Naive B cell (primary cell): ENCODE measurements at regions not wholly inside any gene's neighbourhood (a gene's known extent, or its start where the extent isn't known, plus 50 kb on each side); places are given as distances from the start of the nearest gene placed in this dataset.

Experiments
- ATAC-seq, 2 donors: fragments of 150-1000 bp; cut with Tn5 transposase; 2 replicates each; pipeline ENCODE4 v1.10.0; 2021; ENCODE audit warnings: low read depth in 2 of 2, mild to moderate bottlenecking in 2 of 2, moderate library complexity in 2 of 2
- DNase-seq: peaks from one replicate; pipeline ENCODE4 v3.0.0; 2022
- H3K27ac Mint-ChIP-seq, 6 donors: one replicate each; pipeline ENCODE4 v1.8.0; 2020 to 2022; ENCODE audit warnings: mild to moderate bottlenecking in 6 of 6, mixed read lengths in 6 of 6, moderate library complexity in 5 of 6, inconsistent platforms in 2 of 6
- H3K27me3 Mint-ChIP-seq, 3 donors: one replicate each; pipeline ENCODE4 v1.8.0; 2021 to 2022; ENCODE audit warnings: mixed read lengths in 3 of 3, mild to moderate bottlenecking in 1 of 3
- H3K36me3 Mint-ChIP-seq, 2 donors: one replicate each; pipeline ENCODE4 v1.8.0; 2020 to 2022; ENCODE audit warnings: mixed read lengths in 2 of 2, inconsistent platforms in 1 of 2, mild to moderate bottlenecking in 1 of 2
- H3K4me1 Mint-ChIP-seq, 3 donors: one replicate each; pipeline ENCODE4 v1.8.0; 2020 to 2022; ENCODE audit warnings: mixed read lengths in 3 of 3, inconsistent platforms in 1 of 3, mild to moderate bottlenecking in 1 of 3, moderate library complexity in 1 of 3
- H3K4me3 Mint-ChIP-seq, 8 donors: one replicate each; pipeline ENCODE4 v1.8.0; 2020 to 2022; ENCODE audit warnings: mild to moderate bottlenecking in 8 of 8, mixed read lengths in 8 of 8, moderate library complexity in 8 of 8, inconsistent platforms in 2 of 8
- H3K9me3 Mint-ChIP-seq, 7 donors: one replicate each; pipeline ENCODE4 v1.8.0; 2020 to 2022; ENCODE audit warnings: mixed read lengths in 7 of 7, mild to moderate bottlenecking in 5 of 7, inconsistent platforms in 2 of 7, moderate library complexity in 1 of 7

DNA sequence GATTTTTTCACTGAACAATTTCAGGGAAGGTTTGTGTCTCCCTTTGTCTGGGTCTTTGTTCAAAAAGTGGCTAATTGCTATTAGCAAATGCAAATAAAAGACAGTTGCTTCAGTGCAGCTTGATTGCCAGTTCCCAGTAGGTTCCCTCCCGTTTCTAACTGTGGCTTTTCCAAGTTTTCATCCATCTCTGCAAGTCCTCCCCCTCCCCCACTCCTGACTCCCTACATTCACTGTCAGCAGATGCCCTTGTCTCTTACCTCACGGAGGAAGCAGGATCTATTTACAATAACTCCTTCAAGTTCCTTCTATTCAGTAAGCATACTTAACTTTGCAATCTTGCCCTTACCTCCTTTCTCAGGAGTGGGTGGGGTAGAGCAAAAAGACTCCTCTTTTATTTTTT, 55.4 kb upstream of the SCEL start:
- H3K4me3 Mint-ChIP-seq: no peak overlapping the region
- H3K27me3 Mint-ChIP-seq: no peaks in the 10 kb centered on the region
- ATAC-seq: no peak
- H3K9me3 Mint-ChIP-seq: peaks cover 0 to 5% (median 0%) of the 10 kb centered on the region in 7 donors
- H3K27ac Mint-ChIP-seq: peak overlapping the region in 1 of 6 donors; percentile 61
- peaks cover 0 to 9% (median 8%) of the 10 kb centered on the region in 3 donors for H3K4me1 Mint-ChIP-seq
- no peak for DNase-seq
- H3K36me3 Mint-ChIP-seq: no peaks in the 10 kb centered on the region

DNA sequence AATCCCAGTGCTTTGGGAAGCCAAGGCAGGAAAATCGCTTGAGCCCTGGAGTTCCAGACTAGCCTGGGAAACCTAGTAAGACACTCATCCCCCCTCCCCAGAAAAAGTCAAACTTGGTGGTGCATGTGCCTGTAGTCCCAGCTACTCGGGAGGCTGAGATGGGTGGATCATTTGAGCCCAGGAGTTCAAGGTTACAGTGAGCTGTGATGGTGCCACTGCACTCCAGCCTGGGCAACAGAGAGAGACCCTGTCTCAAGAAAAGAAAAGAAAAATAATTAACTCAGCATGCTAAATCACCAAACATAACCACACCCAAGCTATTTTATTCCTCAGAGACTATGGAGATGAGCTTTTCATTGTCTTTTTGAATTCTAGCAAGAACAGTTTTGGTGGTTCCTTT, 56.2 kb upstream of the SCEL start:
- Mint-ChIP-seq H3K9me3 (peaks cover 0 to 5% (median 0%) of the 10 kb centered on the region in 7 donors), H3K27me3 (no peaks in the 10 kb centered on the region), H3K4me1 (peaks cover 0 to 9% (median 8%) of the 10 kb centered on the region in 3 donors), H3K27ac (peak overlapping the region in 1 of 6 donors; percentile 24), H3K4me3 (no peak overlapping the region), H3K36me3 (peaks cover 0 to 6% of the 10 kb centered on the region in 2 donors)
- DNase-seq: no peak
- ATAC-seq: no peak

DNA sequence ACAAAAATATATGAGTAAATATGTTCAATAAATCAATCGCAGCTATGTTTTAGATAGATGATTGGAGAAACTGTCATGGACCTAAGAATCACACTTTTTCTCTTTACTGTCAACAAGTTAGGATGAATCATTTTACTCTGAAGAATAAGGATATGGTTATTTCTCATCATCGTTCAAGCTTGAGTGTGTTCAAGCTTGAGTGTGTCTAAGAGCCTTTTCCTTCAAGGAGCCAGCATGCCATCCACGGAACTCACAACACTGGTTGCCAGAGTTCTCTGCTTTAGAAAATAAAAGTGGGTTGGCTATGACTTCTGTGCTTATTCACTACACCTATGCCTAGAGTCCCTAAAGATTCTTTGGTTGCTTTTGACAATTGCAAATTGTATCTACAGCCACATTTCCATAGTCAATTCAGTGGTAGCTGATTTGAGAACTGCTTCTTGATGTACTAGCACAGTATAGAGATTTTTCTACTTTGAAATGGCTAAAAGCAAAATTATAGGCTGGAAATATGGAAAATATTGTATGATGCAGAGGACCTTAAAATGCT, 58.1 kb upstream of the SCEL start:
- DNase-seq: no peak
- Mint-ChIP-seq H3K4me1 (peaks cover 0 to 9% (median 8%) of the 10 kb centered on the region in 3 donors), H3K27ac (no peak overlapping the region), H3K27me3 (no peaks in the 10 kb centered on the region), H3K9me3 (peaks cover 0 to 5% (median 0%) of the 10 kb centered on the region in 7 donors), H3K4me3 (peak overlapping the region in 4 of 8 donors; percentile 6 to 98 (median 84)), H3K36me3 (peaks cover 0 to 6% of the 10 kb centered on the region in 2 donors)
- ATAC-seq: no peak

DNA sequence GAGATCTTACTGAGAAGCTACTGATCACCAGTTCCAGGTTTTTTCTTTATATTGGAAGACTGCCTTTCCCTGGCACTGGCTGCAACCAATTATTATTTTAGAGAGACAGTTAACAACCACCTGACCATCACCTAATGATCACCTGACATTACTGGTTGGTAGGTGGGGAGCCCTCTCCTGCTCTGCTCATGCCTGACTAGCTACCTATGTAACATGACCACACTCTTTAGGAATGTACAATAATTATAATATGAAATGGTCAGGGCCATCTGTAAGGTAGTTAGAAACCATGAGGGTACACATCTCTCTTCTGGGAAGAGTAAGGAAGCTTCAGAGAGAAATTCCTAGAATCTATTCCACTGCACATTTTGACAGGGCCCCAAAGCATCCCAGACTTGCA, 59.0 kb upstream of the SCEL start:
- no peak for ATAC-seq
- Mint-ChIP-seq H3K27ac (no peak overlapping the region), H3K4me1 (peaks cover 0 to 9% (median 8%) of the 10 kb centered on the region in 3 donors), H3K4me3 (no peak overlapping the region), H3K9me3 (peaks cover 0 to 5% (median 0%) of the 10 kb centered on the region in 7 donors), H3K36me3 (peaks cover 0 to 6% of the 10 kb centered on the region in 2 donors), H3K27me3 (no peaks in the 10 kb centered on the region)
- no peak for DNase-seq

DNA sequence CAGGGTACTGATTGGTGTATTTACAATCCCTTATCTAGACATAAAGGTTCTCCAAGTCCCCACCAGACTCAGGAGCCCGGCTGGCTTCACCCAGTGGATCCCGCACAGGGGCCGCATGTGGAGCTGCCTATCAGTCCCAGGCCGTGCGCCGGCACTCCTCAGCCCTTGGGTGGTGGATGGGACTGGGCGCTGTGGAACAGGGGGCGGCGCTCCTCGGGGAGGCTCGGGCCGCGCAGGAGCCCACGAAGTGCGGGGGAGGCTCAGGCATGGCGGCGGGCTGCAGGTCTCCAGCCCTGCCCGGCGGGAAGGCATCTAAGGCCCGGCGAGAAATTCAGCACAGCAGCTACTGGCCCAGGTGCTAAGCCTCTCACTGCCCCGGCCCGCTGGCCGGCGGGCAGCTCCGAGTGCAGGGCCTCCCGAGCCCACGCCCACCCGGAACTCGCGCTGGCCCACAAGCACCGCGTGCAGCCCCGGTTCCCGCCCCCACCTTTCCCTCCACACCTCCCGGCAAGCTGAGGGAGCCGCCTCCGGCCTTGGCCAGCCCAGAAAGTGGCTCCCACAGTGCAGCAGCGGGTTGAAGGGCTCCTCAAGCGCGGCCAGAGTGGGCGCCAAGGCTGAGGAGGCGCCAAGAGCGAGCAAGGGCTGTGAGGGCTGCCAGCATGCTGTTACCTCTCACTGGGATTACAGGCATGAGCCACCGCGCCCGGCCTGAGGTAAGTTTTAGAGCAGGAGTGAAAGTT, 60.0 kb upstream of the SCEL start:
- Mint-ChIP-seq H3K27me3 (no peaks in the 10 kb centered on the region), H3K36me3 (peaks cover 0 to 6% of the 10 kb centered on the region in 2 donors), H3K27ac (peak overlapping the region in 1 of 6 donors; percentile 78), H3K9me3 (peaks cover 0 to 5% (median 0%) of the 10 kb centered on the region in 7 donors), H3K4me1 (peaks cover 0 to 9% (median 8%) of the 10 kb centered on the region in 3 donors), H3K4me3 (no peak overlapping the region)
- ATAC-seq (no peak), DNase-seq (no peak)

DNA sequence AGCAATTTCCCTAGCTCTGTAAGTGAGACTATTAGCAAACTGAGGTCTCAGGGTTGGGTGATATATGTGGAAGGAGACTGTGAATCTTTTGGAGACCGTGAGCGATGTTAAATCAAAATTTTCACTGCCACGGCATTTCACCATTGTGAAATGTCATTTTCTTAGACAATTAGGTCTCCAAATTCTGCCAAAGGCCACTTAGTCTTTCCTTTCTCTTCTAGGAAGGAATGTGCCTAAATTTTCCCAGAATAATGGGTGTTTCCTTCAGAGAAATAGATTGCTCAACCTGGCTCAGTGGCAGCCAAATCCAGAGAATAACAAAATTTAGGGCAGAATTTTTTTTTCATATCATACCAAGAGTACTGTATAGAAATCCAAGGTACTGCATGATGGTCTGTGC, 64.5 kb upstream of the SCEL start:
- Mint-ChIP-seq H3K4me1 (no peaks in the 10 kb centered on the region), H3K36me3 (peaks cover 0 to 6% of the 10 kb centered on the region in 2 donors), H3K27ac (no peak overlapping the region), H3K27me3 (no peaks in the 10 kb centered on the region), H3K9me3 (peaks cover 0 to 5% (median 0%) of the 10 kb centered on the region in 7 donors), H3K4me3 (no peak overlapping the region)
- no peak for ATAC-seq
- no peak for DNase-seq

DNA sequence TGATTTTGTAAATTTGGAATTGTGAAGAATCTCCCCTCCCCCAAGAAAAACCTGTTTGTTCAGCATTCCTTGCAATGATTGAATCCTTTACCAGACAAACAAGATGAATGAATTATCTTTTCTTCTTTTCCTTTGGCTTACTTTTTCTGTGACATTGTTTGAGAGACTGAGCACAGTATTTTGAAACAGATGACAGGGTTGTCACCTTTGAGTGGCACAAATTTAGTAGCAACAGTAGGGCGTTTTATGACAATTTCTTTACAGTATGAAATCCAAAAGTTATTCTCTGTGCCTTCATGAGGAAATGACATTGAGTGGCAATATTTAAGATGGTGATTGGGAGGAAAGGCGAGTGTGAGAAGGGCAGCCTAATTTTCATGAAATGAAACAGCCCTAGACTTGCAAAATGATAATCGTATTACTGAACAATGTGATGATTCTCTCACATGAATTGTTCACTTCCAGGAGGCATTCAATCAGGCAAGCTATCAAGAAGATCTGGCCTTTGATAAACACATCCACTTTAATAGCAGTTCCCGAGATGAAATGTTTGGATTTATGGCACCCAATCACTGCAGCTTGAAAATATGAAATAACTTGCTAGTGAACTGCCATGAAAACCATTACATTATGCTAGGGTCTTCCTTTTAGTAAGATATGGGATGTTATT, 68.6 kb upstream of the SCEL start:
- Mint-ChIP-seq H3K27me3 (no peaks in the 10 kb centered on the region), H3K4me3 (no peak overlapping the region), H3K36me3 (no peaks in the 10 kb centered on the region), H3K9me3 (no peaks in the 10 kb centered on the region), H3K27ac (no peak overlapping the region), H3K4me1 (no peaks in the 10 kb centered on the region)
- no peak for ATAC-seq
- DNase-seq: no peak

DNA sequence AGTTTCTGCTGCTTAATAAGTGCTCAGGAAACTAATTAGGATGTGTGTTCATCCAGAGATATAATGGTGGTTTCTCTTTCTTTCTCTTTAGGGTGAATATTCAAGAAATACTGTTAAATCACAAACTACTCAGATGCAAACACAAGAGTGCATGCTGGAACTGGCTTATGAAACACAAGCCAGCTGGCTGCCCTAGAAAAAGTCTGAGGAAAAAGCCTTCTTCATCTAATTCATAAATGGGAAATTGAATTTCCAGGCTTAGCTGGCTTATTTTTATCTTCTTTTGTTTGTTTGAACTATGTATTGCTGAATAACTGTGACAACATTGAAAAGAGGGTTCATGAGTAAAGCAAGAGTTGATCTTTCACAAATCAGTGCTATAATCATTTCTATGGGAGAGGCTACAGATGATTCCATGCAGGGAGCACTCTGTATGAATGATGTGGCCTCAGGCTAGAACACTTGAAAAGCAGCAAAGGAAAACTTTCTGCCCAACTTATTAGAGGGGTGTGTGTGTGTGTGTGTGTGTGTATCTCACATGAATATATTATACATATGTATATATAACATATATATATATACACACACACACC, 69.8 kb upstream of the SCEL start:
- Mint-ChIP-seq H3K4me3 (no peak overlapping the region), H3K36me3 (no peaks in the 10 kb centered on the region), H3K27ac (no peak overlapping the region), H3K9me3 (no peaks in the 10 kb centered on the region), H3K4me1 (no peaks in the 10 kb centered on the region), H3K27me3 (no peaks in the 10 kb centered on the region)
- no peak for DNase-seq
- no peak for ATAC-seq

DNA sequence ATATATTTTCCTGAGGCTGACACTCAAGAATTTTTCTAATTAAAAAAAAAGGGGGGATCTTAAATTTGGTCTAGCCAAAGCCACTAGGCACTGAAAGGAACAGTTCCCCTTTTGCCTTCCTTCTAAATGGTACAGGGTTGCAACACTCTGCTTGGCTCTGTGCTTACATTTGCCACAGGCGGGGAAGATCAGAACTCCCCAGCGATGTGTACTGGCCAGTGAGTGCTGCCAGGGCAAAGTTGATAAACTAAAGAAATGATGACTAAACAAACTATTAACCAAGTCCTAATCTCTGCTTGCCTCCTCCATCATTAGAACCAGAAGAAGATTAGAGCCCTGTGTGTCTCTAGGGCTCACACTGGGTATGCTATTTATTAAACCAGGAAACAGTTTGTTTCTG, 75.3 kb upstream of the SCEL start:
- Mint-ChIP-seq H3K36me3 (no peaks in the 10 kb centered on the region), H3K9me3 (peaks cover 0 to 1% (median 0%) of the 10 kb centered on the region in 7 donors), H3K27ac (peak overlapping the region in 1 of 6 donors; percentile 11), H3K4me3 (no peak overlapping the region), H3K4me1 (peaks cover 20 to 30% (median 21%) of the 10 kb centered on the region in 3 donors), H3K27me3 (no peaks in the 10 kb centered on the region)
- ATAC-seq (peak; percentile 84 to 96), DNase-seq (peak; percentile 9)

DNA sequence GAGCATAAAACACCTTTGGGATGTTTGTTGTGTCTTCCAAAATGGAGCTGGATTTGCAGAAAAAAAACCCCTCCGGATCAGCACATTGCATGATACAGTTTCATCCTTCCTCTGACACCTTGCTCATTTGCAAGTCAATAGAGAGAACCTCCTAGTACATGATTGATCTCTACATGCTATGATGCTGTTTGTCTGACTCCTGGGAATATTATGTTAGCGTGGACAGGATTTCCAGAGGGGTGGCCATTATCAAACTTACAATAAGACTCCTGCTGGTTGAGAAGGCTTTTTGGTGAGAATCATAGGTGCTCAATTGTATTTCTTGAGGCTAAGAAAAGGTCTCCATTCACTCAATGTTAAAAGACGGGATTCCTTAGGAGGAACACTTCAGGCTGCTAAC, 75.9 kb upstream of the SCEL start:
- H3K27me3 Mint-ChIP-seq: no peaks in the 10 kb centered on the region

DNA sequence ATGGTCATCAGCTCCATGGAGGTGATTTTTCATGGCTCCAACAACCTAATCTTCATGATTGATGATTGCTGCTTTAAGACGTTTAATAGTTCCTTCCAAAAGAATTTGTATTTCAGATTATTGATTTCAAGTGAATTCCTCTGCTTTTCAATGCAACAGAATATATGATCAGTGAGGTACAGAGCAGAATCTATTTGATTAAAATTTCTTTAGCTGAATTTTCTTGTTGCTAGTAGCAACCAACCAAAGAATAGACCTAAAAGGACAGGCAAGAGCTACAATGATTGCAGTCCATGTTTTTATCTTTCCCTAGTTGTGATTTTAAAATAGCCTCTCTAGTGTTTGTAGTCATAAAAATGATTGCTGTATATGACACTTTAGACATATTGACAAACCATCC, 76.8 kb upstream of the SCEL start:
- H3K9me3 Mint-ChIP-seq: peaks cover 0 to 1% (median 0%) of the 10 kb centered on the region in 7 donors
- no peak for ATAC-seq

More for the DNA sequence above, 75.9 kb upstream of the SCEL start:
- H3K4me3 Mint-ChIP-seq: no peak overlapping the region
- peaks cover 20 to 30% (median 21%) of the 10 kb centered on the region in 3 donors for H3K4me1 Mint-ChIP-seq
- ATAC-seq: no peak
- peaks cover 0 to 1% (median 0%) of the 10 kb centered on the region in 7 donors for H3K9me3 Mint-ChIP-seq
- peak overlapping the region in 1 of 6 donors; percentile 70 for H3K27ac Mint-ChIP-seq
- DNase-seq: no peak
- no peaks in the 10 kb centered on the region for H3K36me3 Mint-ChIP-seq

DNA sequence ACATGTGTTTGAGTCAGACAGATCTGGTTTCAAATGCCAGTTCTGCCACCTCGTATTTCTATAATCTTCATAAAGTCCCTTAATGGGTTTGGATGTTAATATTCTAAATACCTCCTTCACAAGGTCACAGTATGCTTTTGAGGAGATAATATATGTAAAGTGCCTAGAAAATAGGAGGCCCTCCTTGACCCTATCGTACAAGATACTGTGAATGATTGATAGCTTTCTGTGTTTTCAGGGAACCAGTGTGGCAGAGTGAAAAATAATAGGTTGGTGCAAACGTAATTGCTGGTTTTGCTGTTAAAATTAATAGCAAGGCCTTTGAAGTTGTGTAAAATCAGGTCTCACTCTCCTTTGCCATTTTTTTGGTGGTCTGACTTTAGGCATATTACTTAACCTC, 77.5 kb upstream of the SCEL start:
- no peak overlapping the region for H3K4me3 Mint-ChIP-seq
- no peak for DNase-seq
- no peak for ATAC-seq
- no peak overlapping the region for H3K27ac Mint-ChIP-seq
- H3K9me3 Mint-ChIP-seq: peaks cover 0 to 1% (median 0%) of the 10 kb centered on the region in 7 donors
- no peaks in the 10 kb centered on the region for H3K36me3 Mint-ChIP-seq
- no peaks in the 10 kb centered on the region for H3K27me3 Mint-ChIP-seq
- H3K4me1 Mint-ChIP-seq: peaks cover 20 to 30% (median 21%) of the 10 kb centered on the region in 3 donors

More for the DNA sequence above, 76.8 kb upstream of the SCEL start:
- Mint-ChIP-seq H3K36me3 (no peaks in the 10 kb centered on the region), H3K27ac (no peak overlapping the region), H3K4me3 (no peak overlapping the region), H3K27me3 (no peaks in the 10 kb centered on the region), H3K4me1 (peaks cover 20 to 30% (median 21%) of the 10 kb centered on the region in 3 donors)
- no peak for DNase-seq

DNA sequence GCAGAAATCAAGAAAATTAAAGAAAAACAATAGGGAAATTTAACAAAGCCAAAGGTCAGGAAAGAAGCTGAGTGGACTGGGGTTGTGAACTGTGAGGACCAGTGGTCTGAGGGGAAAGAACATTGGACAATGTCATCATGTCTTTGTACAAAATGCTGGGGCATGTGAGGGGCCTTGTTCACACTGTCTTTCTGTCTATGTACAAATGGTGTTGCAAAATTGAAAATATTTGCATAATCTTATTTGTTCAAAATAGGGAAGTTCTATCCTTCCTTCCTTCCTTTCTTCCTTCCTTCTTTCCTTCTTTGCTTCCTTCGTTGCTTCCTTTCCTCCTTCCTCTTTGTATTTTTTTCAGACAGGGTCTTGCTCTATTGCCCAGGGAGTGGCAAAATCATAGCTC, 79.2 kb upstream of the SCEL start:
- Mint-ChIP-seq H3K27ac (peak overlapping the region in 2 of 6 donors; percentile 48 to 70), H3K27me3 (no peaks in the 10 kb centered on the region), H3K36me3 (no peaks in the 10 kb centered on the region), H3K4me1 (peaks cover 20 to 30% (median 21%) of the 10 kb centered on the region in 3 donors), H3K9me3 (peaks cover 0 to 1% (median 0%) of the 10 kb centered on the region in 7 donors), H3K4me3 (peak overlapping the region in 3 of 8 donors; percentile 1 to 45 (median 1))
- no peak for DNase-seq
- ATAC-seq: peak in 1 of 2 donors; percentile 26
